ENCODE measurements at regions not wholly inside any gene's neighbourhood (a gene's known extent, or its start where the extent isn't known, plus 50 kb on each side); places are given as distances from the start of the nearest gene placed in this dataset.

GRCh38 chr10:8712656-8713055 is 658.2 kb downstream of the GATA3 start:
- no peak for TF ChIP-seq FOXM1 (IDR thresholded peaks at IDR 0.05; ENCODE audit: borderline replicate concordance, low read depth)
- no peak for TF ChIP-seq USF1 (IDR thresholded peaks at IDR 0.05)
- TF ChIP-seq YY1 (IDR thresholded peaks at IDR 0.05; ENCODE audit: low read depth) = no peak
- TF ChIP-seq CREB1 (IDR thresholded peaks at IDR 0.05; ENCODE audit: low read depth) = no peak
- no peak for TF ChIP-seq MAX (IDR thresholded peaks at IDR 0.05)
- TF ChIP-seq EP300 (IDR thresholded peaks at IDR 0.05; ENCODE audit: borderline replicate concordance) = no peak
- TF ChIP-seq TCF12 (IDR thresholded peaks at IDR 0.05; ENCODE audit: low read depth) = no peak
- no peak for TF ChIP-seq TEAD4 (IDR thresholded peaks at IDR 0.05)
- no peak for TF ChIP-seq REST (IDR thresholded peaks at IDR 0.05; ENCODE audit: low read depth)
- no peak for TF ChIP-seq NFIC (IDR thresholded peaks at IDR 0.05)
- no peak for TF ChIP-seq RAD21 (IDR thresholded peaks at IDR 0.05; ENCODE audit: low read depth)
- no peak for TF ChIP-seq EGR1 (IDR thresholded peaks at IDR 0.05)
- no peak for TF ChIP-seq CEBPB (IDR thresholded peaks at IDR 0.05)
- TF ChIP-seq ZBTB7A (IDR thresholded peaks at IDR 0.05; ENCODE audit: low read depth) = no peak
- no peak for TF ChIP-seq TAF1 (IDR thresholded peaks at IDR 0.05; ENCODE audit: low read depth)

- no peak for TF ChIP-seq NFIC (IDR thresholded peaks at IDR 0.05)
Measured at GRCh38 chr10:8719971-8720370, 665.5 kb downstream of the GATA3 start.

GRCh38 chr10:8721650-8722049 is 667.2 kb downstream of the GATA3 start:
- TF ChIP-seq YY1 (IDR thresholded peaks at IDR 0.05; ENCODE audit: low read depth) (no peak), EGR1 (IDR thresholded peaks at IDR 0.05) (no peak), REST (IDR thresholded peaks at IDR 0.05; ENCODE audit: low read depth) (no peak), EP300 (IDR thresholded peaks at IDR 0.05; ENCODE audit: borderline replicate concordance) (no peak), RAD21 (IDR thresholded peaks at IDR 0.05; ENCODE audit: low read depth) (no peak), TCF12 (IDR thresholded peaks at IDR 0.05; ENCODE audit: low read depth) (no peak), ZBTB7A (IDR thresholded peaks at IDR 0.05; ENCODE audit: low read depth) (no peak), TAF1 (IDR thresholded peaks at IDR 0.05; ENCODE audit: low read depth) (no peak), FOXM1 (IDR thresholded peaks at IDR 0.05; ENCODE audit: borderline replicate concordance, low read depth) (no peak), NFIC (IDR thresholded peaks at IDR 0.05) (no peak), CEBPB (IDR thresholded peaks at IDR 0.05) (no peak), USF1 (IDR thresholded peaks at IDR 0.05) (no peak), TEAD4 (IDR thresholded peaks at IDR 0.05) (no peak)

GRCh38 chr10:8722835-8723234 is 668.3 kb downstream of the GATA3 start:
- no peak for TF ChIP-seq REST (IDR thresholded peaks at IDR 0.05; ENCODE audit: low read depth)
- TF ChIP-seq TAF1 (IDR thresholded peaks at IDR 0.05; ENCODE audit: low read depth) = no peak

GRCh38 chr10:8725343-8725742 is 670.9 kb downstream of the GATA3 start:
- TF ChIP-seq MAX (IDR thresholded peaks at IDR 0.05) (no peak), USF1 (IDR thresholded peaks at IDR 0.05) (no peak), TCF12 (IDR thresholded peaks at IDR 0.05; ENCODE audit: low read depth) (no peak), ZBTB7A (IDR thresholded peaks at IDR 0.05; ENCODE audit: low read depth) (no peak), CEBPB (IDR thresholded peaks at IDR 0.05) (no peak), CREB1 (IDR thresholded peaks at IDR 0.05; ENCODE audit: low read depth) (no peak), EP300 (IDR thresholded peaks at IDR 0.05; ENCODE audit: borderline replicate concordance) (no peak), RAD21 (IDR thresholded peaks at IDR 0.05; ENCODE audit: low read depth) (no peak), YY1 (IDR thresholded peaks at IDR 0.05; ENCODE audit: low read depth) (no peak), TAF1 (IDR thresholded peaks at IDR 0.05; ENCODE audit: low read depth) (no peak), TEAD4 (IDR thresholded peaks at IDR 0.05) (no peak), EGR1 (IDR thresholded peaks at IDR 0.05) (no peak), REST (IDR thresholded peaks at IDR 0.05; ENCODE audit: low read depth) (no peak), NFIC (IDR thresholded peaks at IDR 0.05) (no peak), FOXM1 (IDR thresholded peaks at IDR 0.05; ENCODE audit: borderline replicate concordance, low read depth) (no peak)
